ENCODE measurements at regions not wholly inside any gene's neighbourhood (a gene's known extent, or its start where the extent isn't known, plus 50 kb on each side); places are given as distances from the start of the nearest gene placed in this dataset.

GRCh38 chrX:22882543-22882942 lies 117.2 kb upstream of the DDX53 start:
- Histone ChIP-seq H3K9me3 (ENCODE audit: severe bottlenecking) (no peaks in the 10 kb centered on the region), H3K27ac (ENCODE audit: poor library complexity, severe bottlenecking) (no peak overlapping the region), H3K4me1 (ENCODE audit: insufficient read depth, poor library complexity, severe bottlenecking) (no peaks in the 10 kb centered on the region), H3K4me3 (ENCODE audit: severe bottlenecking) (no peak overlapping the region), H3K36me3 (ENCODE audit: low read depth) (no peaks in the 10 kb centered on the region), H3K27me3 (ENCODE audit: insufficient read depth, poor library complexity, severe bottlenecking) (no peaks in the 10 kb centered on the region)
- ATAC-seq (ENCODE audit: low read depth) (no peak), DNase-seq (ENCODE audit: low spot score) (no peak)
- no peak for TF ChIP-seq CTCF (IDR thresholded peaks at IDR 0.05; ENCODE audit: poor library complexity, severe bottlenecking)

- Histone ChIP-seq H3K4me3 (ENCODE audit: severe bottlenecking) (no peak overlapping the region), H3K4me1 (ENCODE audit: insufficient read depth, poor library complexity, severe bottlenecking) (no peaks in the 10 kb centered on the region), H3K9me3 (ENCODE audit: severe bottlenecking) (no peaks in the 10 kb centered on the region), H3K36me3 (ENCODE audit: low read depth) (no peaks in the 10 kb centered on the region), H3K27ac (ENCODE audit: poor library complexity, severe bottlenecking) (no peak overlapping the region), H3K27me3 (ENCODE audit: insufficient read depth, poor library complexity, severe bottlenecking) (no peaks in the 10 kb centered on the region)
- no peak for TF ChIP-seq CTCF (IDR thresholded peaks at IDR 0.05; ENCODE audit: poor library complexity, severe bottlenecking)
- no peak for DNase-seq (ENCODE audit: low spot score)
- no peak for ATAC-seq (ENCODE audit: low read depth)
Observed at GRCh38 chrX:22889819-22890218, 109.9 kb upstream of the DDX53 start.

GRCh38 chrX:22912616-22913015 lies 87.1 kb upstream of the DDX53 start:
- Histone ChIP-seq H3K27ac (ENCODE audit: poor library complexity, severe bottlenecking) (no peak overlapping the region), H3K27me3 (ENCODE audit: insufficient read depth, poor library complexity, severe bottlenecking) (no peaks in the 10 kb centered on the region), H3K9me3 (ENCODE audit: severe bottlenecking) (no peaks in the 10 kb centered on the region), H3K36me3 (ENCODE audit: low read depth) (no peaks in the 10 kb centered on the region), H3K4me3 (ENCODE audit: severe bottlenecking) (no peak overlapping the region), H3K4me1 (ENCODE audit: insufficient read depth, poor library complexity, severe bottlenecking) (no peaks in the 10 kb centered on the region)
- TF ChIP-seq CTCF (IDR thresholded peaks at IDR 0.05; ENCODE audit: poor library complexity, severe bottlenecking) = no peak
- ATAC-seq (ENCODE audit: low read depth) (no peak), DNase-seq (ENCODE audit: low spot score) (no peak)

- H3K4me3 ChIP-seq (ENCODE audit: severe bottlenecking) = no peak overlapping the region
- H3K4me1 ChIP-seq (ENCODE audit: insufficient read depth, poor library complexity, severe bottlenecking) = no peaks in the 10 kb centered on the region
- no peaks in the 10 kb centered on the region for H3K9me3 ChIP-seq (ENCODE audit: severe bottlenecking)
- no peaks in the 10 kb centered on the region for H3K27me3 ChIP-seq (ENCODE audit: insufficient read depth, poor library complexity, severe bottlenecking)
- no peak for TF ChIP-seq CTCF (IDR thresholded peaks at IDR 0.05; ENCODE audit: poor library complexity, severe bottlenecking)
- DNase-seq (ENCODE audit: low spot score) (no peak), ATAC-seq (ENCODE audit: low read depth) (no peak)
- no peak overlapping the region for H3K27ac ChIP-seq (ENCODE audit: poor library complexity, severe bottlenecking)
- H3K36me3 ChIP-seq (ENCODE audit: low read depth) = no peaks in the 10 kb centered on the region
Observed at GRCh38 chrX:22922961-22923360, 76.8 kb upstream of the DDX53 start.

GRCh38 chrX:22934640-22935039 lies 65.1 kb upstream of the DDX53 start:
- no peaks in the 10 kb centered on the region for H3K9me3 ChIP-seq (ENCODE audit: severe bottlenecking)
- DNase-seq (ENCODE audit: low spot score) = no peak
- H3K4me1 ChIP-seq (ENCODE audit: insufficient read depth, poor library complexity, severe bottlenecking) = no peaks in the 10 kb centered on the region
- no peak overlapping the region for H3K4me3 ChIP-seq (ENCODE audit: severe bottlenecking)
- no peak for TF ChIP-seq CTCF (IDR thresholded peaks at IDR 0.05; ENCODE audit: poor library complexity, severe bottlenecking)
- ATAC-seq (ENCODE audit: low read depth) = no peak
- H3K36me3 ChIP-seq (ENCODE audit: low read depth) = no peaks in the 10 kb centered on the region
- no peaks in the 10 kb centered on the region for H3K27me3 ChIP-seq (ENCODE audit: insufficient read depth, poor library complexity, severe bottlenecking)
- no peak overlapping the region for H3K27ac ChIP-seq (ENCODE audit: poor library complexity, severe bottlenecking)
